OCI-LY1 (cell line): ENCODE measurements at regions not wholly inside any gene's neighbourhood (a gene's known extent, or its start where the extent isn't known, plus 50 kb on each side); places are given as distances from the start of the nearest gene placed in this dataset.

Experiments
- EZH2 ChIP-seq: fragments of 200-600 bp; sonication (generic), shearing (Covaris generic); IDR thresholded peaks from 2 replicates; pipeline ENCODE4 v1.8.0; 2017; ENCODE audit warnings: borderline replicate concordance, mixed run types, mild to moderate bottlenecking, antibody characterized with exemption, low read length, moderate library complexity, mixed read lengths
- TF ChIP-seq, protein P1 (sequence below): fragments of 200-600 bp; sonication (generic), shearing (Covaris generic); IDR thresholded peaks from 2 replicates; pipeline ENCODE4 v1.5.1; 2017; ENCODE audit warnings: mild to moderate bottlenecking, antibody characterized with exemption, low read length, moderate library complexity, mixed read lengths

DNA sequence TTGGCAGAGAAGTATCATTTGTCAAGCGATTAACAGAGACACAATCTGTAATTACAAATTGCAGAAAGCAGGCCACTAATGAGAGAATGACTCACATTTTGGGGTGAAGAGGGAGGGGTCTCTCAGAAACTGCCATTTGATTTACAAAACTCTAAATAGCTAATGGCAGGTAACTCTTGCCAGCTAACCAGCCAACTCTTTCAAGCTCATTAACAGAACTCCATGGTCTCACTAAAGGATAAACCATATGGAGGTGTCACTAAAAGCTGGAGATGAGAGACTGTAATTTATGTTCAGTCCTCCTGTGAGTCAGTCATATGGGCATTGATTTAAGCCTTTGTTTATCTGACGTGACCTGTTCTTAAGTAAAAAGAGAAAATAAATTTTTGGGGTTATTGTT, 336.4 kb downstream of the FOXG1 start:
- TF ChIP-seq, protein P1, sequence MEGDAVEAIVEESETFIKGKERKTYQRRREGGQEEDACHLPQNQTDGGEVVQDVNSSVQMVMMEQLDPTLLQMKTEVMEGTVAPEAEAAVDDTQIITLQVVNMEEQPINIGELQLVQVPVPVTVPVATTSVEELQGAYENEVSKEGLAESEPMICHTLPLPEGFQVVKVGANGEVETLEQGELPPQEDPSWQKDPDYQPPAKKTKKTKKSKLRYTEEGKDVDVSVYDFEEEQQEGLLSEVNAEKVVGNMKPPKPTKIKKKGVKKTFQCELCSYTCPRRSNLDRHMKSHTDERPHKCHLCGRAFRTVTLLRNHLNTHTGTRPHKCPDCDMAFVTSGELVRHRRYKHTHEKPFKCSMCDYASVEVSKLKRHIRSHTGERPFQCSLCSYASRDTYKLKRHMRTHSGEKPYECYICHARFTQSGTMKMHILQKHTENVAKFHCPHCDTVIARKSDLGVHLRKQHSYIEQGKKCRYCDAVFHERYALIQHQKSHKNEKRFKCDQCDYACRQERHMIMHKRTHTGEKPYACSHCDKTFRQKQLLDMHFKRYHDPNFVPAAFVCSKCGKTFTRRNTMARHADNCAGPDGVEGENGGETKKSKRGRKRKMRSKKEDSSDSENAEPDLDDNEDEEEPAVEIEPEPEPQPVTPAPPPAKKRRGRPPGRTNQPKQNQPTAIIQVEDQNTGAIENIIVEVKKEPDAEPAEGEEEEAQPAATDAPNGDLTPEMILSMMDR: no peak
- TF ChIP-seq EZH2: no peak
